PC-9 (cell line): ENCODE measurements at regions not wholly inside any gene's neighbourhood (a gene's known extent, or its start where the extent isn't known, plus 50 kb on each side); places are given as distances from the start of the nearest gene placed in this dataset.

Experiments used
- BruUV-seq: library from RNA; stranded (reverse); fragments of 400-500 nt; replicated peaks from 2 replicates; lab custom pipeline; 2021; lab: Mats Ljungman, UMichigan
- CTCF ChIA-PET: fragments of 300-600 bp; sonication (Branson Sonifier 250); formaldehyde crosslinking; loops from one replicate; lab custom pipeline; 2022; ENCODE audit warnings: antibody characterized with exemption; lab: Charles Lee
- POLR2A ChIA-PET: fragments of 300-600 bp; sonication (Branson Sonifier 250); formaldehyde crosslinking; loops from one replicate; lab custom pipeline; 2022; ENCODE audit warnings: antibody characterized with exemption; ENCODE audit not compliant: unreplicated experiment; lab: Charles Lee
- DNase-seq, 2 experiments: peaks; one replicate each; pipeline versions ENCODE4 v3.0.0 to v3.0.0-alpha.2; 2015 to 2022; ENCODE audit warnings: mixed read lengths in 1 of 2
- H2AFZ ChIP-seq: fragments of 200-600 bp; sonication (generic); 2 replicates; pipeline ENCODE4 v1.8.1; 2017; ENCODE audit warnings: antibody characterized with exemption
- H3F3A ChIP-seq: fragments of 200-600 bp; sonication (generic); 2 replicates; pipeline ENCODE4 v1.8.1; 2017; ENCODE audit warnings: antibody characterized with exemption, mild to moderate bottlenecking, low read depth; ENCODE audit not compliant: insufficient read depth
- H3K27ac ChIP-seq: fragments of 200-600 bp; sonication (generic); 2 replicates; pipeline ENCODE4 v1.6.1; 2016; ENCODE audit warnings: mixed run types
- H3K27me3 ChIP-seq: fragments of 200-600 bp; sonication (generic); 2 replicates; pipeline ENCODE4 v1.6.1; 2016; ENCODE audit warnings: low read depth, mixed run types; ENCODE audit not compliant: insufficient read depth
- H3K36me3 ChIP-seq: fragments of 200-600 bp; sonication (generic); 2 replicates; pipeline ENCODE4 v1.6.1; 2016; ENCODE audit warnings: low read depth, mixed run types
- H3K4me1 ChIP-seq: fragments of 200-600 bp; sonication (generic); replicated peaks from 2 replicates; pipeline ENCODE4 v1.6.1; 2016; ENCODE audit warnings: mixed run types; ENCODE audit not compliant: insufficient read depth
- H3K4me2 ChIP-seq: fragments of 200-600 bp; sonication (generic); 2 replicates; pipeline ENCODE4 v1.6.1; 2017; ENCODE audit warnings: mixed run types
- H3K4me3 ChIP-seq: fragments of 200-600 bp; sonication (generic); 2 replicates; pipeline ENCODE4 v1.6.1; 2016; ENCODE audit warnings: mixed run types
- H3K79me2 ChIP-seq: fragments of 200-600 bp; sonication (generic); 2 replicates; pipeline ENCODE4 v1.6.1; 2017; ENCODE audit warnings: low read depth, mixed run types
- H3K9me2 ChIP-seq: fragments of 200-600 bp; sonication (generic); 2 replicates; pipeline ENCODE4 v1.8.1; 2017; ENCODE audit warnings: mild to moderate bottlenecking; ENCODE audit not compliant: insufficient read depth
- H3K9me3 ChIP-seq: fragments of 200-600 bp; sonication (generic); 2 replicates; pipeline ENCODE4 v1.8.1; 2016; ENCODE audit warnings: low read depth; ENCODE audit not compliant: insufficient read depth
- H4K20me1 ChIP-seq: fragments of 200-600 bp; sonication (generic); 2 replicates; pipeline ENCODE4 v1.8.1; 2017; ENCODE audit not compliant: insufficient read depth
- CTCF ChIP-seq: fragments of 200-600 bp; sonication (generic); conservative IDR thresholded peaks from 2 replicates; pipeline ENCODE4 v1.6.1; 2017; ENCODE audit warnings: mixed run types, antibody characterized with exemption, mild to moderate bottlenecking, moderate library complexity
- EZH2 ChIP-seq: fragments of 200-600 bp; sonication (generic); IDR thresholded peaks from 2 replicates; pipeline ENCODE4 v1.8.0; 2017; ENCODE audit warnings: antibody characterized with exemption, low read depth
- intact Hi-C: fragments of 100-400 bp; cut with micrococcal nuclease; formaldehyde crosslinking; loops from one replicate; pipeline ENCODE4 v1.10.0; 2022; ENCODE audit not compliant: unreplicated experiment

GRCh38 chr21:28675331-28676041, 317.2 kb downstream of the LTN1 start:
- H3K27me3 ChIP-seq, result no peaks in the 10 kb centered on the region
- no peaks in the 10 kb centered on the region for H3F3A ChIP-seq
- H3K79me2 ChIP-seq, result no peaks in the 10 kb centered on the region
- CTCF ChIA-PET, result no interaction called here
- no peak overlapping the region for H2AFZ ChIP-seq
- H4K20me1 ChIP-seq, result no peaks in the 10 kb centered on the region
- no peak overlapping the region for H3K27ac ChIP-seq
- H3K9me2 ChIP-seq, result no peaks in the 10 kb centered on the region
- no peak overlapping the region for H3K4me3 ChIP-seq
- H3K4me1 ChIP-seq, result no peaks in the 10 kb centered on the region
- no peaks in the 10 kb centered on the region for H3K36me3 ChIP-seq
- no peak for TF ChIP-seq CTCF
- TF ChIP-seq EZH2, result no peak
- H3K9me3 ChIP-seq, result no peaks in the 10 kb centered on the region
- H3K4me2 ChIP-seq, result no peak overlapping the region
- DNase-seq, result no peak
- BruUV-seq, result no TSS peak
- POLR2A ChIA-PET, result no interaction called here
- intact Hi-C loops, result no loop called here

- Histone ChIP-seq H3K79me2 (no peaks in the 10 kb centered on the region), H3K27me3 (no peaks in the 10 kb centered on the region), H3K4me3 (no peak overlapping the region), H3K36me3 (no peaks in the 10 kb centered on the region), H4K20me1 (no peaks in the 10 kb centered on the region), H3K27ac (no peak overlapping the region), H2AFZ (no peak overlapping the region), H3K4me1 (no peaks in the 10 kb centered on the region), H3F3A (no peaks in the 10 kb centered on the region), H3K9me2 (no peaks in the 10 kb centered on the region), H3K4me2 (no peak overlapping the region), H3K9me3 (no peaks in the 10 kb centered on the region)
- ChIA-PET POLR2A (no interaction called here), CTCF (no interaction called here)
- no peak for TF ChIP-seq CTCF
- BruUV-seq, result no TSS peak
- intact Hi-C loops, result no loop called here
- no peak for DNase-seq
Observed at GRCh38 chr21:28674763-28675162, 317.9 kb downstream of the LTN1 start.

DNA sequence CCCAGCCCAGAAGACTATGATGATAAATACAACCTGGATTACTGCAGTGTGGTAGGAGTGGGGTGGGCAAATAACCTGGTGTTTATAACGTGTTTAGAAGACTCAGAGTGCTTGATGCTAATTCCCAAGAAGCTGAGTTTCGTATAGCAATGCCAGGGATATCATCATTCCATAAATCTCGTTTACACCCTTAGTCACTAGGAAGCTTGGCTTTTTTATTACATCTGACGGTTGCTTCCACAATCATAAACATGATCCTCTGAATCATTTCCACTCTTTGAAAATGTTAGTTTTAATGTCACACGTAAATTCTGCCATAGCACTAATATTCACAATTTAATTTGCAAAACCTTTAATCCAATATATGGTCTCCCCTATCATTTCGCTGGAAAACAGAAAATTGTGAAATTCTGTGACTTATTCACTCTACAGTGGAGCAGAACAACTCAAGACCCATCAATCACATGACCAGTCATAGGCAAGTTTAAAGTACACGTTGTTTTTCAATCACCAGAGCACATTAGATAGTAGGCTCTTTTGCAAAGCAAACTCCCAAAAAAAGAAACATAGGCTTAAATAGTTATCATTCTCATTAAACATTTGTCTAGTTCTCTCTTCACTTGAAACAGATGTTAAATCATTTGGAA, 321.0 kb downstream of the LTN1 start:
- intact Hi-C loops, result no loop called here

More for the DNA sequence above, 321.0 kb downstream of the LTN1 start:
- BruUV-seq, result no TSS peak
- ChIA-PET POLR2A (no interaction called here), CTCF (no interaction called here)
- H3K79me2 ChIP-seq, result no peaks in the 10 kb centered on the region
- no peaks in the 10 kb centered on the region for H4K20me1 ChIP-seq
- no peak for TF ChIP-seq CTCF
- TF ChIP-seq EZH2, result no peak
- no peaks in the 10 kb centered on the region for H3K36me3 ChIP-seq
- H3K27ac ChIP-seq, result no peak overlapping the region
- no peak overlapping the region for H3K4me2 ChIP-seq
- H3K4me3 ChIP-seq, result no peak overlapping the region
- no peak overlapping the region for H2AFZ ChIP-seq
- H3F3A ChIP-seq, result no peaks in the 10 kb centered on the region
- no peak for DNase-seq
- no peaks in the 10 kb centered on the region for H3K9me2 ChIP-seq
- H3K27me3 ChIP-seq, result no peaks in the 10 kb centered on the region
- H3K9me3 ChIP-seq, result no peaks in the 10 kb centered on the region
- H3K4me1 ChIP-seq, result no peaks in the 10 kb centered on the region
